ENCODE measurements at regions not wholly inside any gene's neighbourhood (a gene's known extent, or its start where the extent isn't known, plus 50 kb on each side); places are given as distances from the start of the nearest gene placed in this dataset.
"Not testable (repeated sequence)": the region's sequence is repeated elsewhere in the genome, so short reads cannot be mapped to it uniquely, and the experiment has no call there.

GRCh38 chr18:30682672-30683071 is 359.9 kb downstream of the DSC3 start:
- TF ChIP-seq CTCF (IDR thresholded peaks at IDR 0.05; ENCODE audit: insufficient read depth, low read depth, low read length, missing control alignments), result no peak
- no peak for DNase-seq (ENCODE audit: low read depth)
- no peak overlapping the region for H3K4me3 ChIP-seq (ENCODE audit: low read length)

GRCh38 chr18:30679285-30679930 is 363.1 kb downstream of the DSC3 start:
- no peak for TF ChIP-seq CTCF (IDR thresholded peaks at IDR 0.05; ENCODE audit: insufficient read depth, low read depth, low read length, missing control alignments)
- no peak overlapping the region for H3K4me3 ChIP-seq (ENCODE audit: low read length)
- DNase-seq (ENCODE audit: low read depth), result no peak

- H3K4me3 ChIP-seq (ENCODE audit: low read length); DNase-seq (ENCODE audit: low read depth): not testable (repeated sequence)
Observed at GRCh38 chr18:30677813-30678212, 364.7 kb downstream of the DSC3 start.

- DNase-seq (ENCODE audit: low read depth), result no peak
- TF ChIP-seq CTCF (IDR thresholded peaks at IDR 0.05; ENCODE audit: insufficient read depth, low read depth, low read length, missing control alignments), result no peak
Observed at GRCh38 chr18:30676053-30676480, 366.5 kb downstream of the DSC3 start.

DNA sequence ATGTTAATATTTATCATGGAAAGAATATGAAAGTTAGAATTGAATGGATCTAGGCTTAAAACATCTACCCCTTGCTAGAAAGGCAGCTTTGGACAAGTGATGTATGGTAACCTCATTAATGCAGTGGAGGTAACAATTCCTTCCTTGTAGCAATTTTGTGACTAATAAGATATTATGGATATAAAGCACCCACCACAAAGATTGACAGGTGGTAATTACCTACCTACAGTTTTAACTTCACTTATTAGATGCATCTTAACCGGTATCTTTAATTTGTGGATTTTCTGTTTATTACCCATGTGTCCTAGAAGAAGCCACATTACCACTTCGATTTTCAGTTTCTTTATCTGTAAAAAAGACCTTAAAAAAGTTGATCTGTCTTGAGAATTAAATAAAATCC is 367.0 kb downstream of the DSC3 start:
- H3K4me3 ChIP-seq (ENCODE audit: low read length), result no peak overlapping the region
- no peak for TF ChIP-seq CTCF (IDR thresholded peaks at IDR 0.05; ENCODE audit: insufficient read depth, low read depth, low read length, missing control alignments)
- DNase-seq (ENCODE audit: low read depth), result no peak

More at GRCh38 chr18:30676053-30676480, 366.5 kb downstream of the DSC3 start:
- no peak overlapping the region for H3K4me3 ChIP-seq (ENCODE audit: low read length)

- H3K4me3 ChIP-seq (ENCODE audit: low read length), result no peak overlapping the region
- DNase-seq (ENCODE audit: low read depth), result no peak
- no peak for TF ChIP-seq CTCF (IDR thresholded peaks at IDR 0.05; ENCODE audit: insufficient read depth, low read depth, low read length, missing control alignments)
Observed at GRCh38 chr18:30675072-30675471, 367.5 kb downstream of the DSC3 start.

DNA sequence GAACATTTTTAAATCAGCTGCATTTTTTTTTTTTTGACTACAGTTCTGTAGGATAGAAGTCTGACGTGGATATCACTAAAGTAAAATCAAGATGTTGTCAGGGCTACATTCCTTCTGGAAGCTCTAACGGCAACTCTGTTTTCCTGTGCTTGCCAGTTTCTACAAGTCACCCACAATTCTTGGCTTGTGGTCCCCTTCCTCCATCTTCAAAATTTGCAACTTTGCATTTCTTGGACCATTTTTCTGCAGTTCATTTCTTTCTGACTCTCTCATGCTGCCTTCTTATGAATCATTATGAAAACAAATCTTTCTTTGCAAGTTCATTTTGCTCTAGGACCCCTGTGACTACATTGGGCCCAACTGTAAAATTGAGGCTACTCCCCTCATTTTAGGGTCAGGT is 367.9 kb downstream of the DSC3 start:
- H3K4me3 ChIP-seq (ENCODE audit: low read length), result no peak overlapping the region
- no peak for DNase-seq (ENCODE audit: low read depth)
- TF ChIP-seq CTCF (IDR thresholded peaks at IDR 0.05; ENCODE audit: insufficient read depth, low read depth, low read length, missing control alignments), result no peak

DNA sequence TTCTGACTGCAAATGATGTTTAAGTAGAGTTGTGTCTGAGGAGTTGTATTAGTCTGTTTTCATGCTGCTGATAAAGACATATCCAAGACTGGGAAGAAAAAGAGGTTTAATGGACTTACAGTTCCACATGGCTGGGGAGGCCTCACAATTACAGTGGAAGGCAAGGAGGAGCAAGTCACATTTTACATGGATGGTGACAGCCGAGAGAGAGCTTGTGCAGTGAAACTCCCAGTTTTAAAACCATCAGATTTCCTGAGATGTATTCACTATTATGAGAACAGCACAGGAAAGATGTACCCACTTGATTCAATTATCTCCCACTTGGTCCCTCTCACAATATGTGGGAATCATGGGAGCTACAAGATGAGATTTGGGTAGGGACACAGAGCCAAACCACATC is 370.1 kb downstream of the DSC3 start:
- DNase-seq (ENCODE audit: low read depth); H3K4me3 ChIP-seq (ENCODE audit: low read length): not testable (repeated sequence)
